BLaER1 (cell line): ENCODE measurements at regions not wholly inside any gene's neighbourhood (a gene's known extent, or its start where the extent isn't known, plus 50 kb on each side); places are given as distances from the start of the nearest gene placed in this dataset.
"Not testable (repeated sequence)": the region's sequence is repeated elsewhere in the genome, so short reads cannot be mapped to it uniquely, and the experiment has no call there.

Source experiments
- H3K27ac ChIP-seq: shearing (Covaris generic); formaldehyde crosslinking; 2 replicates; pipeline ENCODE4 v1.8.1; 2022
- H3K27me3 ChIP-seq: shearing (Covaris generic); formaldehyde crosslinking; 2 replicates; pipeline ENCODE4 v1.8.1; 2022
- H3K36me3 ChIP-seq: shearing (Covaris generic); formaldehyde crosslinking; 2 replicates; pipeline ENCODE4 v1.8.1; 2022
- H3K4me1 ChIP-seq: shearing (Covaris generic); formaldehyde crosslinking; 2 replicates; pipeline ENCODE4 v1.8.1; 2022
- H3K4me2 ChIP-seq: shearing (Covaris generic); formaldehyde crosslinking; 2 replicates; pipeline ENCODE4 v1.8.1; 2022
- H3K4me3 ChIP-seq: shearing (Covaris generic); formaldehyde crosslinking; 2 replicates; pipeline ENCODE4 v1.8.1; 2022
- H3K9ac ChIP-seq: shearing (Covaris generic); formaldehyde crosslinking; 2 replicates; pipeline ENCODE4 v1.8.1; 2022
- H3K9me3 ChIP-seq: shearing (Covaris generic); formaldehyde crosslinking; 2 replicates; pipeline ENCODE4 v1.8.1; 2022
- H4K20me1 ChIP-seq: shearing (Covaris generic); formaldehyde crosslinking; 2 replicates; pipeline ENCODE4 v1.8.1; 2022
- Cebpa-rat ChIP-seq: shearing (Covaris generic); IDR thresholded peaks from 2 replicates; pipeline ENCODE4 v1.8.1; 2022

GRCh38 chr10:53548664-53549063, 776.1 kb upstream of the MBL2 start:
- H3K9ac ChIP-seq: no peak overlapping the region
- H3K27ac ChIP-seq: no peak overlapping the region
- no peak for TF ChIP-seq Cebpa-rat
- H3K4me2 ChIP-seq: no peak overlapping the region
- no peak overlapping the region for H3K4me3 ChIP-seq
- H4K20me1 ChIP-seq: no peaks in the 10 kb centered on the region
- H3K4me1 ChIP-seq: no peaks in the 10 kb centered on the region
- no peaks in the 10 kb centered on the region for H3K27me3 ChIP-seq
- H3K36me3 ChIP-seq: no peaks in the 10 kb centered on the region
- no peaks in the 10 kb centered on the region for H3K9me3 ChIP-seq

DNA sequence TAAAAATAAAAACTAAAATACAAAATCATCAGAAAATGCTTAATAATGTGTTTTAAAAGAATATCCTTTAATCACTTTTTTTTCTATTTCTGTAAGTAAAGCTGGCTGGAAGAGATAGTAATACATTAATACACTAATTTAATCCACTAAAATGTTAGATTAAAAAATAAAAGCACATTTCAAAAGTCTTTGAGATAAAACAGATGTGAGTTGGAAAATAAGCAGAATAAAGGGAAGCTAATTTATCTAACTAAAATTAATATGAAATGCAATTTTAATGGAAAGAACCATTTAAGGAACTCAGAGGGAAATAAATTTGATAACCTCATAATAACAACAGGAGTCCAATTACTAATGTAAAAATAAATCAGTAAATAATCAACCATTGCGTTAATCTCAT, 774.8 kb upstream of the MBL2 start:
- no peak overlapping the region for H3K4me3 ChIP-seq
- no peaks in the 10 kb centered on the region for H3K9me3 ChIP-seq
- no peak overlapping the region for H3K27ac ChIP-seq
- H3K4me1 ChIP-seq: no peaks in the 10 kb centered on the region
- no peak for TF ChIP-seq Cebpa-rat
- no peaks in the 10 kb centered on the region for H3K27me3 ChIP-seq
- no peak overlapping the region for H3K9ac ChIP-seq
- H4K20me1 ChIP-seq: no peaks in the 10 kb centered on the region
- H3K36me3 ChIP-seq: no peaks in the 10 kb centered on the region
- H3K4me2 ChIP-seq: no peak overlapping the region

DNA sequence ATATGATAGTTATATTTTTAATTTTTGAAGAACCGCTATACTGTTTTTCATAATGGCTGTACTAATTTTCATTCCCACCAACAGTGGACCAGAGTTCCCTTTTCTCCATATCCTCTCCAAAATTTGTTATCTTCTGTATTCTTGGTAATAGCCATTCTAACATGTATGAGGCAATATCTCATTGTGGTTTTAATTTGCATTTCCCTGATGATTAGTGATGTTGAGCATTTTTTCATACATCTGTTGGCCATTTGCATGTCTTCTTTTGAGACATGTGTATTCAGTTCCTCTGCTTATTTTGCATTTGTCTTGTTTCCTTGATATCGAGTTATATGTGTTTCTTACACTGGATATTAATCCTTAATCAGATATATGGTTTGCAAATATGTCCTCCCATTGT, 770.8 kb upstream of the MBL2 start:
- Histone ChIP-seq H3K9me3 (no peaks in the 10 kb centered on the region), H4K20me1 (no peaks in the 10 kb centered on the region), H3K36me3 (no peaks in the 10 kb centered on the region), H3K4me1 (no peaks in the 10 kb centered on the region), H3K4me3 (no peak overlapping the region), H3K27ac (no peak overlapping the region), H3K4me2 (no peak overlapping the region), H3K27me3 (no peaks in the 10 kb centered on the region), H3K9ac (no peak overlapping the region)
- TF ChIP-seq Cebpa-rat: no peak

- no peaks in the 10 kb centered on the region for H3K4me1 ChIP-seq
- no peaks in the 10 kb centered on the region for H3K36me3 ChIP-seq
- no peak for TF ChIP-seq Cebpa-rat
- no peak overlapping the region for H3K27ac ChIP-seq
- no peak overlapping the region for H3K4me2 ChIP-seq
- no peaks in the 10 kb centered on the region for H3K27me3 ChIP-seq
- H3K9ac ChIP-seq: no peak overlapping the region
- no peaks in the 10 kb centered on the region for H3K9me3 ChIP-seq
- H4K20me1 ChIP-seq: no peaks in the 10 kb centered on the region
- no peak overlapping the region for H3K4me3 ChIP-seq
These were observed 764.9 kb upstream of the MBL2 start for GRCh38 chr10:53537508-53537907.

DNA sequence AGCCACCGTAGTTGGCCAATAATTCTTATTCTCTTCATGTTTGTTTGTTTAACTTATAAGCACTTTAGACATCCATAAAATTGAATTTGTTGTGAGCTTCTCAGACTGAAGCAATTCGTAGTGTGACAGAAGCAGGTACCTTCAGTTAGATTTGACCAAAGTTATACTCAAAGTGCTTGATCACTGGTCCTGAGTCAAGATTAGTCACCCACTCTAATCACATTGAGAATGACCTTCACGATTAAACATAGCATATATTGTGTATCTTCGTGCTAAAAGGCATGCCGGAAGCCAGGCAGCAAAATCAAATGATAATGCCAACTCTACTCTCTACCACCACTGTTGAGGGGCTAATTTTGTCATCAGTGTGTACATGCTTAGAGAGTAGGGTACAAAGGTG, 763.7 kb upstream of the MBL2 start:
- H3K36me3 ChIP-seq: no peaks in the 10 kb centered on the region
- no peaks in the 10 kb centered on the region for H4K20me1 ChIP-seq
- no peaks in the 10 kb centered on the region for H3K4me1 ChIP-seq
- H3K9me3 ChIP-seq: no peaks in the 10 kb centered on the region
- no peaks in the 10 kb centered on the region for H3K27me3 ChIP-seq
- no peak for TF ChIP-seq Cebpa-rat
- H3K9ac ChIP-seq: no peak overlapping the region
- no peak overlapping the region for H3K4me2 ChIP-seq
- H3K27ac ChIP-seq: no peak overlapping the region
- H3K4me3 ChIP-seq: no peak overlapping the region

DNA sequence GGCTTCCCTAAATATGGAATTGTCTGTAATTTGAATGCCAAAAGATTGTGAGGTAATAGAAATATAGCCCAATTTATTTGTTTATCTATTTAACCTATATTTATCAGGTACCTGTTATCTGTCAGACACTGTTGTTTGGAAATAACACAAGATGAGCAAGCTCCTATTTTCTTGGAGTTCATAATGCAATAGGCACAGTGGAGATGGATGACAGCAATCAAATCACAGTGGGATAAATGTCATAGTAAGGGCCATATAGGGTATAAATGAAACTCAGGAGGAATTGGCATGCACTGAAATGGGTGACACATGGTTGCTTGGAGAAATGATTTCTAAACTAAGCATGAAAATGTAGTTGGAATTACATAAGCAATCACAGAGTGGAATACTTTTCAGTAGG, 761.8 kb upstream of the MBL2 start:
- Histone ChIP-seq H3K27me3 (no peaks in the 10 kb centered on the region), H3K9ac (no peak overlapping the region), H3K4me3 (no peak overlapping the region), H4K20me1 (no peaks in the 10 kb centered on the region), H3K27ac (no peak overlapping the region), H3K9me3 (no peaks in the 10 kb centered on the region), H3K4me2 (no peak overlapping the region), H3K36me3 (no peaks in the 10 kb centered on the region), H3K4me1 (no peaks in the 10 kb centered on the region)
- TF ChIP-seq Cebpa-rat: no peak

- no peaks in the 10 kb centered on the region for H3K36me3 ChIP-seq
- no peaks in the 10 kb centered on the region for H3K4me1 ChIP-seq
- no peaks in the 10 kb centered on the region for H4K20me1 ChIP-seq
- no peak overlapping the region for H3K4me2 ChIP-seq
- TF ChIP-seq Cebpa-rat: no peak
- H3K4me3 ChIP-seq: no peak overlapping the region
- H3K9me3 ChIP-seq: no peaks in the 10 kb centered on the region
- no peaks in the 10 kb centered on the region for H3K27me3 ChIP-seq
- H3K9ac ChIP-seq: no peak overlapping the region
- H3K27ac ChIP-seq: no peak overlapping the region
These were observed 756.4 kb upstream of the MBL2 start for GRCh38 chr10:53528974-53529373.

GRCh38 chr10:53521046-53521445, 748.5 kb upstream of the MBL2 start:
- Histone ChIP-seq H3K4me3 (no peak overlapping the region), H3K36me3 (no peaks in the 10 kb centered on the region), H3K9me3 (peaks cover 16% of the 10 kb centered on the region), H3K27ac (no peak overlapping the region), H4K20me1 (no peaks in the 10 kb centered on the region), H3K9ac (no peak overlapping the region), H3K4me2 (no peak overlapping the region), H3K27me3 (no peaks in the 10 kb centered on the region), H3K4me1 (no peaks in the 10 kb centered on the region)
- no peak for TF ChIP-seq Cebpa-rat

- no peak overlapping the region for H3K4me2 ChIP-seq
- no peak for TF ChIP-seq Cebpa-rat
- no peaks in the 10 kb centered on the region for H3K27me3 ChIP-seq
- H3K9me3 ChIP-seq: no peaks in the 10 kb centered on the region
- no peaks in the 10 kb centered on the region for H3K4me1 ChIP-seq
- H3K27ac ChIP-seq: no peak overlapping the region
- no peaks in the 10 kb centered on the region for H4K20me1 ChIP-seq
- no peak overlapping the region for H3K9ac ChIP-seq
- no peaks in the 10 kb centered on the region for H3K36me3 ChIP-seq
- H3K4me3 ChIP-seq: no peak overlapping the region
These were observed 735.6 kb upstream of the MBL2 start for GRCh38 chr10:53508197-53508596.

- H3K4me2 ChIP-seq, H3K27ac ChIP-seq, H3K9ac ChIP-seq, H4K20me1 ChIP-seq, H3K4me3 ChIP-seq, H3K9me3 ChIP-seq, H3K36me3 ChIP-seq, H3K27me3 ChIP-seq, H3K4me1 ChIP-seq: not testable (repeated sequence)
These were observed 731.9 kb upstream of the MBL2 start for GRCh38 chr10:53504492-53504891.

GRCh38 chr10:53491774-53492173, 719.2 kb upstream of the MBL2 start:
- no peaks in the 10 kb centered on the region for H4K20me1 ChIP-seq
- H3K27ac ChIP-seq: no peak overlapping the region
- H3K9ac ChIP-seq: no peak overlapping the region
- no peak overlapping the region for H3K4me3 ChIP-seq
- no peaks in the 10 kb centered on the region for H3K4me1 ChIP-seq
- TF ChIP-seq Cebpa-rat: no peak
- no peaks in the 10 kb centered on the region for H3K36me3 ChIP-seq
- no peaks in the 10 kb centered on the region for H3K9me3 ChIP-seq
- H3K4me2 ChIP-seq: no peak overlapping the region
- no peaks in the 10 kb centered on the region for H3K27me3 ChIP-seq
